Lower leg skin (tissue), 4 donors: ENCODE measurements at regions not wholly inside any gene's neighbourhood (a gene's known extent, or its start where the extent isn't known, plus 50 kb on each side); places are given as distances from the start of the nearest gene placed in this dataset.
A peak's percentile ranks its signal among the peaks of the same experiment; 100 is the strongest.

Experiments
- DNase-seq, 2 donors: peaks; one replicate each; pipeline ENCODE4 v3.0.0-alpha.2; 2019; ENCODE audit warnings: low spot score in 2 of 2
- H3K4me3 ChIP-seq: fragments of 200-600 bp; sonication (generic); 2 replicates; pipeline ENCODE4 v1.5.1; 2017; ENCODE audit warnings: mild to moderate bottlenecking, low read depth; ENCODE audit not compliant: poor library complexity, severe bottlenecking
- POLR2A ChIP-seq, 2 donors: fragments of 450-650 bp; IDR thresholded peaks; one replicate each; pipeline ENCODE4 v1.6.1; 2016 to 2017; ENCODE audit warnings: antibody characterized with exemption in 2 of 2, mild to moderate bottlenecking in 1 of 2, moderate library complexity in 1 of 2
- WGBS, 2 donors: methylation state at CpG; one replicate each; pipeline ENCODE4 v1.1.5; 2018; 5-methylcytosine and 5-hydroxymethylcytosine counted together
- intact Hi-C: fragments of 100-400 bp; cut with DNase I; formaldehyde crosslinking; loops from one replicate; pipeline ENCODE4 v1.15.0; 2023; ENCODE audit warnings: low total_unique reads
- TF ChIP-seq, protein P1 (sequence below), 3 donors: fragments of 450-650 bp; IDR thresholded peaks; one replicate each; pipeline ENCODE4 v1.5.1; 2016; ENCODE audit warnings: antibody characterized with exemption in 3 of 3, mild to moderate bottlenecking in 3 of 3, moderate library complexity in 2 of 3

DNA sequence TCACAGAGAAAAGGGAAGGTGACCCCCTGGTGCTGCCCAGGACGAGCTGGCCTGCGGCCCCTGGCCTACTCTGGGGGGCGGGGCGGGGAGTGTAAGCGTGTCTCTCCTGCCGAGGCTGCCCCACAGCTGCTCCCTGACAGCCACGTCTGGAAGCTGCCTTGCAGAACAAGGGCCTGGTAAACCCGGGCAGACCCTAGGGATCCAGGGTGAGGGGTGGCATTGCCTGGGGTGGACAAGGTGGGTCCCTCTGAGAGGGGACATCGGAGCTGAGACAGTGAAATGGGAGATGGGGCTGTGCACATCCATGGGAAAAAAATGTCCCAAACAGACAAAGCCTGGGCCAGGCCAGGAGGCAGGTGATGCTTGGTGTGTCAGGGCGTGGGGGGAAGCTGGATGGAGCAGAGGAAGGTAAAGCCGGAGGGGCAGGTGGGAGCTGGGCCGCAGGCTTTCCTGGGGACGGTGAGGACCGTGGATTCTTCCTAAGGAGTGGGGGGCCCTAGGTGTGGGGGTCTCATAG, 66.0 kb upstream of the HDAC4 start:
- intact Hi-C loops = no loop called here
- WGBS, 2 donors = 85 to 91% methylated on average over 14 of the region's 14 CpGs
- TF ChIP-seq, protein P1, sequence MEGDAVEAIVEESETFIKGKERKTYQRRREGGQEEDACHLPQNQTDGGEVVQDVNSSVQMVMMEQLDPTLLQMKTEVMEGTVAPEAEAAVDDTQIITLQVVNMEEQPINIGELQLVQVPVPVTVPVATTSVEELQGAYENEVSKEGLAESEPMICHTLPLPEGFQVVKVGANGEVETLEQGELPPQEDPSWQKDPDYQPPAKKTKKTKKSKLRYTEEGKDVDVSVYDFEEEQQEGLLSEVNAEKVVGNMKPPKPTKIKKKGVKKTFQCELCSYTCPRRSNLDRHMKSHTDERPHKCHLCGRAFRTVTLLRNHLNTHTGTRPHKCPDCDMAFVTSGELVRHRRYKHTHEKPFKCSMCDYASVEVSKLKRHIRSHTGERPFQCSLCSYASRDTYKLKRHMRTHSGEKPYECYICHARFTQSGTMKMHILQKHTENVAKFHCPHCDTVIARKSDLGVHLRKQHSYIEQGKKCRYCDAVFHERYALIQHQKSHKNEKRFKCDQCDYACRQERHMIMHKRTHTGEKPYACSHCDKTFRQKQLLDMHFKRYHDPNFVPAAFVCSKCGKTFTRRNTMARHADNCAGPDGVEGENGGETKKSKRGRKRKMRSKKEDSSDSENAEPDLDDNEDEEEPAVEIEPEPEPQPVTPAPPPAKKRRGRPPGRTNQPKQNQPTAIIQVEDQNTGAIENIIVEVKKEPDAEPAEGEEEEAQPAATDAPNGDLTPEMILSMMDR (IDR thresholded peaks at IDR 0.05) = no peak
- TF ChIP-seq POLR2A (IDR thresholded peaks at IDR 0.05) = no peak
- peak in 1 of 2 donors; percentile 79 for DNase-seq
- H3K4me3 ChIP-seq = no peak overlapping the region

DNA sequence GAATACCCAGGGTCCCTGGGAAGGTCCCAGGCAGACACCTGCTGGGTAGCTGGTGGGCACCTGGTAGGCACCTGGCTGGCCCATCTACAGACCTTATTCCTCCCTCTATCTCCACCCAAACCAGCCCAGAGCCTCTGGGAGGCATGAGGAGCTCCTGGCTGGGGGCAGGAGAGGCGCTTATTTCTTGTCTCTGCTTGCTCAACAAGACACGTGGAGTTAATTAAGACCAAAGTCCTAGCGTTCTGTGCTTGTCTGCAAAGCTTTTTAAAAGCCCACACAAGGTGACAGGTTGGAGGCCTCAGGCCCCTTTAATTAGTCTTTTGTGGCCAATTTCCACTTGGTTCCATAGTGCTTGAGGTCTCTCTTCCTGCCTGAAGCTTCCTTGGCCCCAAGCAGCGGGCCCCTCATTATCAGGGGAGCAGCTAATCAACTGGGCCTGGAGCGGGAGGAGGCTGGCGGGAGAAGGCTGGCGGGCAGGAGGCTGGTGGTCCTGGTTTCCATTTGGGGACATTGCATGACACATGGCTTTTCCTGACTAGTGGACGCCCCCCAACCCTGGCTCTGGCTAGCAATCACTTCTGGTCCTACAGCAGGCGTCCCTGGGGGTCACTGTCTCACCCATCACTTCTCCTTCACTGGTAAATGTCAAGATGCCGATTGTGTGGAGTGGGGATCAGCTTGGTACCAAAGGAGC, 65.4 kb upstream of the HDAC4 start:
- peak in 1 of 2 donors; percentile 86 for DNase-seq
- intact Hi-C loops = no loop called here
- TF ChIP-seq POLR2A (IDR thresholded peaks at IDR 0.05) = no peak
- TF ChIP-seq, protein P1 (IDR thresholded peaks at IDR 0.05) = no peak
- no peak overlapping the region for H3K4me3 ChIP-seq
- WGBS, 2 donors = 62 to 71% methylated on average over 10 of the region's 10 CpGs

DNA sequence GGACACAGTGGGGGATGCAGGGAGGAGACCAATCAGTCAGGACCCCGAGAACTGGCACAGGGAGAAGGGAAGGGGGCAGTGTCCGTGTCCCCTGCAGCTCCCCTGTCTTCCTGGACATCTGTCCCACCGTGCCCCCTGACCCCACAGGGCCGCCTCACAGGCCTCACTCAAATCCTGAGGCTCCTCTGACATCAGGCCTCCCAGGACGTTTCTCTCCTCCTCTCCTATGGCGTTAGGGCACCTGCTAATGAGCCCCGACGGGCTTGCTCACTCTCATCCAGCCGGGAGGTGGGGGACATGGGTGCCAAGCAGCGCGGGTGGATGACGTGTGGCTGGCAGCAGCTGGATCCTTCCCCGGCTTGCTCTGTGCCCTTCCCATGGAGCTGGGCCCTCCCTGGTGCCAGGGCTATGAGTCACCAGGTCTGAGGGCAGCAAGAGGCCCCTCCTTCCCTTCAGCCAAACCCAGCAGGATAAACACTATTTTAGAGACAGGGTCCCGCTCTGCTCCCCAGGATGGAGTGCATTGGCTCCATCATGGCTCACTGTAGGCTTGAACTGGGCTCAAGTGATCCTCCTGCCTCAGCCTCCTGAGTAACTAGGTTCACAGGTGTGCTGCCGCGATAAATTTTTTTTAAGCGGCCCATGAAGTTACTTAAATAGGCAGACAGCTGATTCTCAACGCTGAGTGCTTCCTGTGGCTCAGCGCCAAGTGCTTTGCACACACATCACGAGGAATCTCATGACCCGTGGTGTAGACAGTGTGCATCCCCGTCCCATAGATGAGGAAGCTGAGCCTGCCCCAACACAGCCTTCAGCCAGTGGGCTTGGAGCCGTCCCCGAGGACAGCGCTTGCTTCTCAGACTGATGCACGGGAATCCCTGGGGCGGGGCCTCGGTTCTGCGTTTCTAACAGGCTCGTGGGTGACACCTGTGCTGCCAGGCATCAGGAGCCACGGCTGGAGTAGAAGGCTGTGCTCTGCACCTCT, 64.5 kb upstream of the HDAC4 start:
- WGBS, 2 donors = 24 to 32% methylated on average over 27 to 28 of the region's 31 CpGs
- peak; percentile 85 to 95 for DNase-seq
- no peak for TF ChIP-seq POLR2A (IDR thresholded peaks at IDR 0.05)
- TF ChIP-seq, protein P1 (IDR thresholded peaks at IDR 0.05) = no peak
- no peak overlapping the region for H3K4me3 ChIP-seq
- intact Hi-C loops = no loop called here

DNA sequence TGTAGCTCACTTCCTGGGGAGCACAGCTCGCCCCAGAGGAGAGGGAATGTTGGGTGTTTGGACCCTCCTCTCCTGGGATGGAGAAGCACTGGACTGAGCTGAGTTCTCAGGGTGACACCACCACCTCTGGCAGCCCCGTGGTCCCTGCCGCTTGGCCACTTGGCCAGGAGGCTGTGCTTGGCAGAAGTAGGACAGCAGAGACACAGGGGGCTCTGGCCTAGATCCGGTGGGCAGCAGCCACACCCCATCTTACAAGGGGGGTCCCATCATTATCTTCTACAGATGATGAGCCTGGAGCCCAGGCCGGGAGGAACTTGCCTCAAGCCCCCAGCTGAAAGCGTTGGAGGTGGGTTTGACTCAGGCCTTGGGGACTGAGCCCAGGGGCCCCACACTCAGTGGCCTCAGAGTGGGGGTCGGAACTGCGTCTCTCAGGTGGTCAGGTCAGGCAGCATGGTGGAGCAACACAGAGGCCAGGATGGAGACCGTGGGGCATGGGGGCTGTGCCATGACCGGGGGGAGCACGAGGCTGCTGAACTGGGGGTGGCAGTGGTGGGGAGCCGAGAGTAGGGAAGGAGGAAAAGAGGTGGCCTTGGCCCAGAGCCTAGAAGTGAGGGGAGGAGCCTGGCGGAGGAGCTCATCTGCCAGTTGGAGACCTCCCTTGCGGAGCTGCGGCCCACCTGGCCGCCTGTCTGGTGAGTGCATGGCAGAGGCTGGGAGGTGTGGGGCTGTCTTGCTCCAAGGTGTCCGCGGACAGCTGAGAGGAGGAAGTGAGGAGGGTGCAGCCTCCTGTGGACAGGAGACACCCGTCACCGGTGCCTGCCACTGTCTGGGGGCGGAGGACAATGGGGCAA, 63.6 kb upstream of the HDAC4 start:
- peak in 1 of 2 donors; percentile 85 for DNase-seq
- no peak for TF ChIP-seq POLR2A (IDR thresholded peaks at IDR 0.05)
- TF ChIP-seq, protein P1 (IDR thresholded peaks at IDR 0.05) = no peak
- intact Hi-C loops = no loop called here
- H3K4me3 ChIP-seq = no peak overlapping the region
- WGBS, 2 donors = 76 to 83% methylated on average over 18 to 20 of the region's 21 CpGs

DNA sequence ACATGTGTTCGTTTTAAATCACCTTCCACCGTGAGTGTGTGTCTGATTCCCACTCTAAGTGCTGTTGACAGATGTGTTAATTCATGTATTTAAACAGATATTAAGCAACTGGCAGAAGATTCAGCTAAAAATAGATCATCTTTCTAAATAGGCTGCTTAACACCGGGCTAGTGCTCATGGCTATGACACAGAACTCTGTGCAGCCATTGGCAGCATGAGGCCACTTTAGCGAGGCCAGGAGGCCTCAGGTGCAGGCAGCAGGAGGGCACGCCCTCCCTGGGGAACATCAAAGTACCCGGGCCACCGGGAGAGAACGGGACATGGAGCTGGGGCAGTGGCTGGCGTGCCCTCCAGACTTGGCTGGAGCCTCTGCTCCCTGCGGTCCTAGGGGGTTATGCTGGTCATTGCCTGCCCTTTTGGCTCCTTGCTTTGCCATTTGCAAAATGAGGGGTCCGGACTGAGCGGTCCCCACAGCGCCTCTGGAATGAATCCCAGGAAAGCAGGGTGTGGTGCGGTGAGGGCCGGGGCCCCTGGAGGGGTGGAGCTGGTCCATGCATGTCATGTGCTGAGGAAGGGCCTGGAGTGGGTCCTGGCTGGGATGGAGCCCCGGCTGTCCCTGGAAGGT, 62.8 kb upstream of the HDAC4 start:
- TF ChIP-seq, protein P1 (IDR thresholded peaks at IDR 0.05) = no peak
- TF ChIP-seq POLR2A (IDR thresholded peaks at IDR 0.05) = no peak
- H3K4me3 ChIP-seq = no peak overlapping the region
- intact Hi-C loops = no loop called here
- WGBS, 2 donors = 22 to 36% methylated on average over 6 to 16 of the region's 16 CpGs
- DNase-seq = peak in 1 of 2 donors; percentile 89
